ENCODE measurements at regions not wholly inside any gene's neighbourhood (a gene's known extent, or its start where the extent isn't known, plus 50 kb on each side); places are given as distances from the start of the nearest gene placed in this dataset.
"Not testable (repeated sequence)": the region's sequence is repeated elsewhere in the genome, so short reads cannot be mapped to it uniquely, and the experiment has no call there.

- DNase-seq, result no peak
Observed at GRCh38 chr6:167472148-167472547, 147.3 kb downstream of the TTLL2 start.

GRCh38 chr6:167472880-167473279 is 148.0 kb downstream of the TTLL2 start:
- no peak for DNase-seq

- no peak for DNase-seq
Observed at GRCh38 chr6:167474171-167474570, 149.3 kb downstream of the TTLL2 start.

- no peak for DNase-seq
Observed at GRCh38 chr6:167474725-167475124, 149.8 kb downstream of the TTLL2 start.

GRCh38 chr6:167475947-167476346 is 151.1 kb downstream of the TTLL2 start:
- DNase-seq, result no peak

- no peak for DNase-seq
Observed at GRCh38 chr6:167476844-167477595, 152.1 kb downstream of the TTLL2 start.

- no peak for DNase-seq
Observed at GRCh38 chr6:167477688-167478087, 152.8 kb downstream of the TTLL2 start.

GRCh38 chr6:167479301-167479700 is 154.4 kb downstream of the TTLL2 start:
- no peak for DNase-seq

GRCh38 chr6:167479901-167480648 is 155.2 kb downstream of the TTLL2 start:
- DNase-seq, result no peak

GRCh38 chr6:167481307-167481926 is 156.5 kb downstream of the TTLL2 start:
- DNase-seq, result no peak

- DNase-seq, result not testable (repeated sequence)
Observed at GRCh38 chr6:167482801-167483200, 157.9 kb downstream of the TTLL2 start.

GRCh38 chr6:167485186-167485978 is 160.5 kb downstream of the TTLL2 start:
- no peak for DNase-seq

GRCh38 chr6:167487749-167488664 is 163.1 kb downstream of the TTLL2 start:
- no peak for DNase-seq

GRCh38 chr6:167491438-167492099 is 166.7 kb downstream of the TTLL2 start:
- DNase-seq, result no peak

- no peak for DNase-seq
Observed at GRCh38 chr6:167492100-167492449, 167.2 kb downstream of the TTLL2 start.

- no peak for DNase-seq
Observed at GRCh38 chr6:167493310-167493709, 168.4 kb downstream of the TTLL2 start.

- no peak for DNase-seq
Observed at GRCh38 chr6:167493976-167494697, 169.3 kb downstream of the TTLL2 start.

GRCh38 chr6:167494698-167495435 is 170.0 kb downstream of the TTLL2 start:
- DNase-seq, result no peak

GRCh38 chr6:167495506-167496401 is 170.9 kb downstream of the TTLL2 start:
- no peak for DNase-seq

All from bone marrow (tissue), 2 donors.